NB4 (cell line): ENCODE measurements at regions not wholly inside any gene's neighbourhood (a gene's known extent, or its start where the extent isn't known, plus 50 kb on each side); places are given as distances from the start of the nearest gene placed in this dataset.

Experiments used
- MYC ChIP-seq: IDR thresholded peaks from 2 replicates; pipeline ENCODE4 v1.6.1; 2011; ENCODE audit warnings: low read depth, low read length
- POLR2A ChIP-seq: IDR thresholded peaks from 2 replicates; pipeline ENCODE4 v1.6.1; 2011; ENCODE audit warnings: mild to moderate bottlenecking; ENCODE audit not compliant: insufficient read length; ENCODE audit errors: extremely low read depth
- TF ChIP-seq, protein P1 (sequence below): IDR thresholded peaks from one replicate; pipeline ENCODE4 v1.5.1; 2012; ENCODE audit warnings: low read depth, low read length
- TF ChIP-seq, protein P2 (sequence below): IDR thresholded peaks from 2 replicates; pipeline ENCODE4 v1.6.1; 2011; ENCODE audit warnings: low read depth, low read length

- TF ChIP-seq, protein P1, sequence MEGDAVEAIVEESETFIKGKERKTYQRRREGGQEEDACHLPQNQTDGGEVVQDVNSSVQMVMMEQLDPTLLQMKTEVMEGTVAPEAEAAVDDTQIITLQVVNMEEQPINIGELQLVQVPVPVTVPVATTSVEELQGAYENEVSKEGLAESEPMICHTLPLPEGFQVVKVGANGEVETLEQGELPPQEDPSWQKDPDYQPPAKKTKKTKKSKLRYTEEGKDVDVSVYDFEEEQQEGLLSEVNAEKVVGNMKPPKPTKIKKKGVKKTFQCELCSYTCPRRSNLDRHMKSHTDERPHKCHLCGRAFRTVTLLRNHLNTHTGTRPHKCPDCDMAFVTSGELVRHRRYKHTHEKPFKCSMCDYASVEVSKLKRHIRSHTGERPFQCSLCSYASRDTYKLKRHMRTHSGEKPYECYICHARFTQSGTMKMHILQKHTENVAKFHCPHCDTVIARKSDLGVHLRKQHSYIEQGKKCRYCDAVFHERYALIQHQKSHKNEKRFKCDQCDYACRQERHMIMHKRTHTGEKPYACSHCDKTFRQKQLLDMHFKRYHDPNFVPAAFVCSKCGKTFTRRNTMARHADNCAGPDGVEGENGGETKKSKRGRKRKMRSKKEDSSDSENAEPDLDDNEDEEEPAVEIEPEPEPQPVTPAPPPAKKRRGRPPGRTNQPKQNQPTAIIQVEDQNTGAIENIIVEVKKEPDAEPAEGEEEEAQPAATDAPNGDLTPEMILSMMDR, result no peak
- TF ChIP-seq POLR2A (no peak), MYC (no peak)
- TF ChIP-seq, protein P2, sequence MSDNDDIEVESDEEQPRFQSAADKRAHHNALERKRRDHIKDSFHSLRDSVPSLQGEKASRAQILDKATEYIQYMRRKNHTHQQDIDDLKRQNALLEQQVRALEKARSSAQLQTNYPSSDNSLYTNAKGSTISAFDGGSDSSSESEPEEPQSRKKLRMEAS, result no peak
Measured at GRCh38 chr10:129123428-129123827, 343.6 kb upstream of the MGMT start.
